Neural progenitor cell (in vitro differentiated cells): ENCODE measurements at regions not wholly inside any gene's neighbourhood (a gene's known extent, or its start where the extent isn't known, plus 50 kb on each side); places are given as distances from the start of the nearest gene placed in this dataset.

Source experiments
- CTCF ChIP-seq: fragments of 200-600 bp; sonication (generic); IDR thresholded peaks from 2 replicates; pipeline ENCODE4 v1.5.1; 2017; ENCODE audit warnings: antibody characterized with exemption, mild to moderate bottlenecking
- EZH2 ChIP-seq: fragments of 200-600 bp; sonication (generic); IDR thresholded peaks from 2 replicates; pipeline ENCODE4 v1.6.1; 2017; ENCODE audit warnings: antibody characterized with exemption, mild to moderate bottlenecking, moderate library complexity

GRCh38 chr2:120973196-120973595, 237.5 kb downstream of the GLI2 start:
- TF ChIP-seq CTCF (no peak), EZH2 (no peak)
